GM12801 (cell line): ENCODE measurements at regions not wholly inside any gene's neighbourhood (a gene's known extent, or its start where the extent isn't known, plus 50 kb on each side); places are given as distances from the start of the nearest gene placed in this dataset.

Experiments used
- CTCF ChIP-seq: IDR thresholded peaks from one replicate; pipeline ENCODE4 v1.5.1; 2011; ENCODE audit warnings: control low read depth; ENCODE audit not compliant: insufficient read length; ENCODE audit errors: extremely low read depth

- no peak for TF ChIP-seq CTCF
These were observed 66.3 kb upstream of the RASGRF1 start for GRCh38 chr15:79156704-79157375.

GRCh38 chr15:79154483-79155135, 64.0 kb upstream of the RASGRF1 start:
- TF ChIP-seq CTCF, result no peak

- no peak for TF ChIP-seq CTCF
These were observed 50.4 kb upstream of the RASGRF1 start for GRCh38 chr15:79140846-79141570.
